GM08714 (cell line): ENCODE measurements at regions not wholly inside any gene's neighbourhood (a gene's known extent, or its start where the extent isn't known, plus 50 kb on each side); places are given as distances from the start of the nearest gene placed in this dataset.

Experiments
- H3K4me3 ChIP-seq: fragments of 200-500 bp; sonication (Bioruptor generic); 2 replicates; pipeline ENCODE4 v1.5.1; 2014; ENCODE audit warnings: mild to moderate bottlenecking, low read length, inconsistent platforms
- ZNF274 ChIP-seq: IDR thresholded peaks from 2 replicates; pipeline ENCODE4 v1.6.1; 2012; ENCODE audit warnings: mild to moderate bottlenecking, low read depth, low read length

DNA sequence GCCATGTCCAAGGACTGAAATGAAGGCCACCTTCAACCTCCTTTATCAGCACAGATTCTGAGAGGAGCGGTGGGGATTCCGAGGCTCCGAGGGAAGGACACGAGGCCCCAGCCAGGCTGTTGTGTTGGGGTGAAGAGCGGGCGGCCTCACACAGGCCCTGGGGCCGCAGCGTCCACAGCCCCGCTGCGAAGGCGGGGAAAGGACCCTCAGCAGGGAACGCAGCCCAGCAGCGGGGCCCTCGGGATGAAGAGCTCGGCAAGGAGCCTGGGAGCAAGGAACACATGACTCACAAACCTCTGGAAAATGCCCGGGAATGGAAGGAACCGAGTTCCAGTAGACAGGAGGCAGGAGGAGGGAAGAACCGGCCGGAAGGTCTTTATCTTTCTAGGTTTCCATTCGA lies 227.2 kb downstream of the BRD1 start:
- no peak for TF ChIP-seq ZNF274
- H3K4me3 ChIP-seq = no peak overlapping the region

DNA sequence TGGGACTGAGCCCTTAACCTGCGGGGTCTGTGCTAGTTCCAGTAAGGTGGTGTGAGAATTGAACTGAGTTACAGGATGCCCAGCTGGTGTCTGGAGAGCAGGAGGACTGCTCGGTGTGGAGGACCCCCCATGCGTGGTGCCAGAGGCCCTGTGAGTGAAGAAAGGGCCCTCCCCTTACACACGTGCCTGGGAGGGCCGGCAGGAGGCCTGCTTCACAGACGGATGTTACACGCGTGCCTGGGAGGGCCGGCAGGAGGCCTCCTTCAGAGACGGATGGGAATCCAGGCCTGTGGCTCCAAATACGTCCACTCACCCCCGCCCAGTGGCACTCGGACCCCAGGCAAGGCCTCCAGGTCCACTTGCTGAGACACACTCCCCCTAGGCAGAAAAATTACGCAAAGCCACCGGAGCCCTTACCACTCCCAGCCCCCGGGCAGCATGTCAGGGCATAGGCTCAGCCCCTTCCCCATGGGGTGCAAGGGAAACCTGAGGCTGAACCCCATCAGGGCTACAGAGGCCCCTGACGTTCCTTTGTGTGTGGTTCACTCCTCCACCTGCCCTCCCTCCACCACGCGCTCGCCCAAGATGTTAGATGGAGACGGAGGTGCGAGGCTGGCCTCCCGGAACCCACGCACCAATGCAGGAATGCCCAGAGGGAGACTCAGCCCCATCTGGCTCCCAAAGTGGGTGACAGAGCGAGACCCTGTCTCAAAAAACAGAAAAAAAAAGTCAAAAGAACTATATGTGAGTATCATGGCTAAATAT lies 227.8 kb downstream of the BRD1 start:
- no peak overlapping the region for H3K4me3 ChIP-seq
- TF ChIP-seq ZNF274 = no peak

DNA sequence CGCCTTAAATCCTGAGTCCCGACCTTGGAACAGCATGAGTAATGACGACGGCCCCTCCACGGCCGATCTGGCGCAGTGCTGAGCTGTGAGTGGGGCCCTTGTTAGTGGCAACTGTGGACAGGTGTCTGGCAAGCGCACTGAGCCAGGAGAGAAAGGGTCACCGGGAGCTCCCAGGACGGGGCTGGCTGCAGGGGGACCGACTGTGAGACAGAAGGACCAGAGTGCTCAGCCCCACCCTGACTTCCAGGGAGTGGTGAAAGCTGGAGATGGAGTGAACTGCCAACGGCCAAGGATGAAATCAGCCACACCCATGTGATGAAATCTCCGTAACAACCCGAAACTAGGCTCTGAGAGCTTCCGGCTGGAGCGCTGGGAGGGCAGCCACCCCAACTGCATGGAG lies 228.6 kb downstream of the BRD1 start:
- no peak for TF ChIP-seq ZNF274
- H3K4me3 ChIP-seq = no peak overlapping the region

DNA sequence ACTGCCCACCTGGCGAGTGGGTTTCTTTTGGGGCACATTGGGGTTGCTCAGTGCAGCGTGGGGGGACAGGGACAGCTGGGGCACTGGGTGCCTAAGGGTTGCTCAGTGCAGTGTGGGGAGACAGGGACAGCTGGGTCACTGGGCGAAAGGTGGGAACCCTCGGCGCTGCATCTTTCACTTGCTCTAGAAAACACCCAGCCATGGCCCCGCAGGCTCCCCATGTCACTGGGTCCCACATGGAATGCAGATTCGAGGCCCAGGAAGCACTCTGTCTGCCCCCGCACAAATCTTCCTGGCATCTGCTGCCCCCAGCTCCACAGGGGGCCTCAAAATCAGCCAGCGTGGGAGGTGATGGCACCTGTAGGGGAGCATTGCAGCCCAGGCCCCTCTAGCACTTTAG lies 229.3 kb downstream of the BRD1 start:
- TF ChIP-seq ZNF274 = no peak
- no peak overlapping the region for H3K4me3 ChIP-seq

DNA sequence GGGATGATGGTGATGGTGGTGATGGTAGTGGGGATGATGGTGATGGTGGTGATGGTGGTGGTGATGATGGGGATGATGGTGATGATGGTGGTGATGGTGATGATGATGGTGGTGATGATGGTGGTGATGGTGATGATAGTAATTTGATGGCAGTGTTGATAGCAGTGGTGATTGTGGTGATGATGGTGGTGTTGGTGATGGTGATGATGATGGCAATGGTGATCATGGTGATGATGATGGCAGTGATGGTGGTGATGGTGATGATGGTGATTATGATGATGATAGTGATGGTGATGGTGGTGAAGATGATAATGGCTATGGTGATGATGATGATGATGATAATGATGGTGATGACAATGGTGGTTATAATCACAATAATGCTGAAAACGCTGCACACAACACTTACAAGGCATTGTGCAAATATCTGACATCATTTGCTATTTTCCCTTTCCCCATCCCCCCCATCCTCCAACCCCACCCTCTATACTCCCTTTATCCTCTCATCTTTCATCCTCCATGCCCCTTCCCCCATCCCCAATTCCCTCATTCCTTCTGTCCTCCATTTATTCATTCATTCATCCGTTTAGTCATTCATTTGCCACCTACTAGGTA lies 230.1 kb downstream of the BRD1 start:
- H3K4me3 ChIP-seq = no peak overlapping the region
- TF ChIP-seq ZNF274 = no peak

DNA sequence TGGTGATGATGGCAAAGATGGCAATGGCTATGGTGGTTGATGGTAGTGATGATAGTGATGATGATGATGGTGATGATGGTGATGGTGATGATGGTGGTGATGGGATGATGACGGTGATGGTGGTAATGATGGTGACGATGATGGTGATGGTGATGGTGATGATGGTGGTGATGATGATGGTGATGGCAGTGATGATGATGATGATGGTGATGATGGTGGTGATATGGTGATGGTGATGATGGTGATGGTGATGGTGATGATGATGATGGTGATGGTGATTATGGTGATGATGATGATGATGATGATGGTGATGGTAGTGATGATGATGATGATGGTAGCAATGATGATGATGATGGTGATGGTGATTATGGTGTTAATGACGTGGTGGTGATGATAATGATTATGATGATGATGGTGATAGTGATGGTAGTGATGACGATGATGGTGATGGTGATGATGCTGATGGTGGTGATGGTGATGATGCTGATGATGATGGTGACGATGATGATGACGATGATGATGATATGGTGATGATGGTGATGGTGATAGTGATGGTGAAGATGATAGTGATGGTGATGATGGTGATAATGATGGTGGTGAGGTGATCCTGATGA lies 232.1 kb downstream of the BRD1 start:
- TF ChIP-seq ZNF274 = no peak
- no peak overlapping the region for H3K4me3 ChIP-seq

DNA sequence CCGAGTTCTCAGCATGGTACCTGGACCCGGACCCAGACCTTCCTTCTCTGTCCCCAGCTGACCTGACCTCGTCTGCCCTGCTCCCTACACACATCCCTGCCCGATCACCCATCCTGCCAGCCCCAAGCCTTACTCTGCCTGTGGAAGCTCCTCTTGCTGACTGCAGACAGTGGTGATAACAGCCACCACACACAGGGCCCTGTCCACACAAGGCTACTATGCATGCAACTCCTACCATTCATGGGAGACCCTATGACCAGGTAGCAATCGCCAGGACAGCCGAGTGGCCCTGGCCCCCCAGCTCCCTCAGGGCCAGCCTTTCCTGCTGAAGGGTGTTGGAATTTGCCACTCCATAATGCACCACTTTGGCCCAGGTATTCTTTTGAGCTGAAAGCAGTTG lies 233.6 kb downstream of the BRD1 start:
- no peak overlapping the region for H3K4me3 ChIP-seq
- no peak for TF ChIP-seq ZNF274

DNA sequence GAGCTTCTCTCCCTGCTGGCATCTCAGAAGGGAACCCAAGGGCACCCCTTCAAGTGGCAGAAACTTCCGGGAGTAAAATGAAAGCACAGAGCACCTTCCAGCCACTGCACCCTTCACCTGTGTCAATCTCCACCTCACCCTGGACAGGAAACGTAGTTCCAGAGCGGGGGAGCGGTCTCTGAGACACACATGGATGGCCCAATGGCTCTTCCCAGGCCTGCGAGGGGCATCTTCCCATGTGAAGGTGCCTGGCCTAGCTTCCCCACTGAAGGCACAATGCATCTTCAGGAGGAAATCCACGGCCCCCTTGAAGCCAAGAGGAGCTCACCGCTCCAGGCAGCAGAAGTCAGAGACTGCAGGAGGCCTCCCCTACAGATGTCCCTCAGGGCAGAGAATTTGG lies 234.2 kb downstream of the BRD1 start:
- H3K4me3 ChIP-seq = no peak overlapping the region
- TF ChIP-seq ZNF274 = no peak

DNA sequence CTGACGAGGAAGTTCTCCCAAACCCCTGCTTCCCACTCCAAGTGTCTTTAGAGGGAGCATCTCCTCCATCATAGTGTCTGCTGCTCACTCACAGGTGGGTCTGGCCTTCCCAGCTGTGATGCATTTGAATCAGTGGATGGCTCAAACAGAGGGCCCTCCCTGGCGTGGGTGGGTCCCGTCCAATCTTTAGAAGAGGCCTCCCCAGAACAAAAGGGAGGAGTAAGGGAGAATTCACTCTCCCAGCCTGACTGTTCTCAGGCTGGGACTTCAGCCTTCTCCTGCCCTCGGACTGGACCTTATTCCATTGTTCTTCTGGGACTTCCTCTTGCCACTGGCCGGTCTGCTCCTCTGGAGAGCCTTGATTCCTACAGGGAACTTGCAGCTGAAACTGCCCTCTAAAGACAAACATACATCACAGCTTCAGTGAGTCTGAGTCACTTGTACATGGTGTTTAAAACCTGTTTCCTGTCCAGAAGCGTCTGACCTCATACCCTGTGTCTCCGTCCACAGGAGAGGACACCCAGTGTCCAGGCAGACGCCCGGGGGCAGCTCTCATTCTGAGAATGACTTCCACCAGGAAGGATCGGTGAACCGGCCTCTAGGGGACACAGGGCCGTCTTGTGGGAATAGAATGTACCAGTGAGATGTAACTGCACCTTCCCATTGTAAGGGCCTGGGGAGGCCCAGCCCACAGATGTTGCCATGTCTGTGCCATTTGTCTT lies 234.7 kb downstream of the BRD1 start:
- no peak overlapping the region for H3K4me3 ChIP-seq
- TF ChIP-seq ZNF274 = no peak

DNA sequence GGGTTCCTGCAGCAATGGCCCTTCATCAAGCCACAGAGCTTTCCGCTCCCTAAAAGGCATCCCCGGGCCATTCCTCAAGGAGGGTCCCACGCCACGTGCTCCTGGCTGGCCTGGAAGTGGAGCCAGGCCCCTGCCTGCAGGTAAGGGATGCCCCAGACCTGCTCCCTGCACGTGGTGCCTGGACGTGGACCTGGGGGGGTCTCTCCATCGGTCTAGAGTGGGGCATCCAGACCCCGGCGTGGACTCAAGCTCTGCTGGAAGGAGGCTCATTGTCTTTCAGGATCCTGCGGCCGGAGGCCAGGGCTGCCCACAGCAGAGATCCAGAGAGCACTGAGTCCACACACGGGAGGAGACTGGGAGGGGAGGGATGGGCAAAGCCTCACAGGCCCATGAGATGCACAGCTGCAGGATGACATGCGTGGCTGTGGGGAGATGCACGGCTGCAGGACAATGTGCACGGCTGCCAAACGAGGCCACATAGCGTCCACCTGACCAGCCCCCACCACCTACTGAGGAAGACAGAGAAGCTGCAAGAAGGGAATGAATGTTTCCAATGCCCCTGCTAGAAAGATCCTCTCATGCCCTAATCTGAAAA lies 236.7 kb downstream of the BRD1 start:
- no peak overlapping the region for H3K4me3 ChIP-seq
- no peak for TF ChIP-seq ZNF274

DNA sequence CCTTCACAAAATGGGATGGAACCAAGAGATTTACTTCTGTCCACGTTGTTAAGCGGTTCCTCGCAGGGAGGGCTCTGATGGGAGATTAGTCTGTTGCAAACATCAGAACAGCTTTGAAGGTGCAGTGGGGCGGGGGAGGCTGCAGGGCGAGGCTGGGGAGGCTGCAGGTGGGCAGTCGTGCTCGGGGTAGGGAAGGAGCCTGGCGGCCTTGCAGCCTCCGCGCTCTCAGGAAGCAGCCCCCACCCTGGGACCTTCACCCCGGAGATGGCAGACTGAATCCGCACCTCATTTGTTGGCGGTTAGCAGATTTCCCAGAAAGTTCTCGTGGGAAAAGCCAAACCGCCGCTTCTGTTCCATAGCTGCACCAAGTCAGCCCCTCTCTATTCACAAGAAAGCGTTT lies 237.3 kb downstream of the BRD1 start:
- no peak overlapping the region for H3K4me3 ChIP-seq
- no peak for TF ChIP-seq ZNF274

DNA sequence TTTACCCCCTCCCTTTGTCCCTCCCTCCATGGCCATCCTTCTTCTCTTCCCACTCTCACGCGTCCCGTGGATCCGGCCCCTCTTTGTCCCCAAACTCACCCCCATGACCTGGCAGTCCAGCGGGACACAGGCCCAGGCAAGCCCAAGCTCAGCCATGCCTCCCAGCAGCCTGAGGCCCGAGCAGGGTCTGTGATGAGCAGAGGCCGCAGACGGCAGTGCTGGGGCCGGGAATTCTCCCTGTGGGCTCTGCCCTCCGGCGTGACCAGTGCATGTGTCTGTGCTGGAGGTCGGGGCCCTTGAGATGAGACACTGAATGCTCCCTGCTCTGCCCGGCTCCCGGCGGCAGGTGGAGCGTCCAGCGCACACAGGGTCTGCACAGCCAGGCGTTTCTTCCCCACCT lies 237.9 kb downstream of the BRD1 start:
- no peak for TF ChIP-seq ZNF274

DNA sequence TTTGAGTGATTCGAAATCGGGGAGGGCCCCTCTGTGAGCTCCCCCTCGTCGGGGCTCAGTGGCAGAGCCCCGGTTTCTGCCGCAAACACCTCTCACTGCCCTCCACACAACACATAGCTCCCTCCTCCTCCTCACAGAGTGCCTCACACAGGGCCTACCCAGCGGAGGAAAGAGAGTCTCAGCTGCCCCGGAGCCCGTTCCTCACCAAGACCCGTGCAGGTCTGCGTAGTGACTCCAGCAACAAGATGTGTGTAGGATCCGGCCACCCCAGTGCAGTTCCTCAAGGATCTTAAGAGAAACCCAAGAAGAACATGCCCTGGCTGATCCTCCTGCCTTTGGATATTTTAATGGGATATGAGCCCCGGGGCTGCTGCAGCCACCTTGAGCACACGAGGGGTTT lies 238.4 kb downstream of the BRD1 start:
- TF ChIP-seq ZNF274 = no peak
- no peak overlapping the region for H3K4me3 ChIP-seq

More for the DNA sequence above, 237.9 kb downstream of the BRD1 start:
- H3K4me3 ChIP-seq = no peak overlapping the region

DNA sequence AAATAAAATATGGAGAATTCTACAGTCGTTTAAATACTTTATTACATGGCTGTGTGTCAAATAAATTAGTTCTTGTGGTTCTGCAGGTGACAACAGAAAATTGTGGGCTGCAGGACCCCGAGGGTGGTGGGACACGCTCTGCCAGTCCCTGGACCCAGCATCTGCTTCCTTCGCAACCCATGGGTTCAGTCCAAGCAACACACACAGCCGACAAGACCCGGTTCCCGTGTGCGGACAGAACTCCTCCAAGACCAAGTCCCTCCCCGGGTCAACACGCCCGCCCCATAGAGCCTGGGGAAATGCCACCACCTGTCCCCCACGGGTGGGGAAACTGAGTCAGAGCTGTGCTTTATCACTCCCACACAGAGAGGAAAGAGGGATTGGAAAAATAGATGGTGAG lies 238.9 kb downstream of the BRD1 start:
- no peak for TF ChIP-seq ZNF274
- no peak overlapping the region for H3K4me3 ChIP-seq
